ENCODE measurements at regions not wholly inside any gene's neighbourhood (a gene's known extent, or its start where the extent isn't known, plus 50 kb on each side); places are given as distances from the start of the nearest gene placed in this dataset.

DNA sequence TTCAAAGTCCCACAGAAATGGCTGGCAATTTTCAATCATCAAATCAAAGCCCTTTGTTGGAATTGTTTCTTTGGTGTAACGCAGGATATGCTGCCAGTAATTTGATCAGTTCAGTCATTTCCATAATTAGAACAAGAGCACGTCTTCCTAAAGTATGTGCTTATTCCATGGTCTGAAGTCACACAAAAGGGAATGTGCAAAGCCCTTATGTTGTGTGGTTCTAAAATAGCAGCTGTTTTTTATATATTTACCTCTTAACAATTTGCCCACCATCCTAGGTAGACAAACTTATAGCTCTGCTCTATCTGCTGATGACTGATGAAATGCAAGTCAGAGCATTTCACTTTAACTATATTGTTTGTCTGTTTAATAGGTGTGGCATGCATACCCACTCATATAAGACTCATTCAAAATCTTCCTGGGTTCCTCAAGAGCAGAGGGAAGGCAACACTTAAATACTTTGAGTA lies 176.1 kb upstream of the SLC38A2 start:
- TF ChIP-seq POLR2A (IDR thresholded peaks at IDR 0.05; ENCODE audit: borderline replicate concordance, extremely low read depth, insufficient read depth, insufficient read length) (no peak), CTCF (IDR thresholded peaks at IDR 0.05 in 2 of 3, conservative IDR thresholded peaks at IDR 0.05 in 1 of 3; ENCODE audit: borderline replicate concordance in 1 of 3, insufficient read depth in 1 of 3, low read depth in 2 of 3, low read length in 2 of 3) (no peak), EZH2 (IDR thresholded peaks at IDR 0.05) (no peak), YY1 (IDR thresholded peaks at IDR 0.05; ENCODE audit: extremely low read depth, insufficient replicate concordance, low read depth, low read length) (no peak), TCF7L2 (IDR thresholded peaks at IDR 0.05; ENCODE audit: borderline replicate concordance, extremely low read depth, insufficient read depth, insufficient read length) (peak; percentile 68), CEBPB (IDR thresholded peaks at IDR 0.05; ENCODE audit: low read depth) (0 out of 2 replicates have a peak, but pooled peaks have one; percentile 30), ZFX (IDR thresholded peaks at IDR 0.05) (no peak), ZBTB33 (IDR thresholded peaks at IDR 0.05; ENCODE audit: extremely low read depth, insufficient replicate concordance, low read length) (no peak), EZH2phosphoT487 (IDR thresholded peaks at IDR 0.05; ENCODE audit: borderline replicate concordance) (no peak), POLR2AphosphoS5 (IDR thresholded peaks at IDR 0.05; ENCODE audit: low read depth, low read length) (peak; percentile 7; the same call in 1 of the 2 replicates), ZNF274 (IDR thresholded peaks at IDR 0.05; ENCODE audit: low read depth, low read length) (no peak), JUND (IDR thresholded peaks at IDR 0.05) (peak; percentile 26; the same call in 1 of the 2 replicates)
- TF ChIP-seq, protein P1, sequence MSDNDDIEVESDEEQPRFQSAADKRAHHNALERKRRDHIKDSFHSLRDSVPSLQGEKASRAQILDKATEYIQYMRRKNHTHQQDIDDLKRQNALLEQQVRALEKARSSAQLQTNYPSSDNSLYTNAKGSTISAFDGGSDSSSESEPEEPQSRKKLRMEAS (IDR thresholded peaks at IDR 0.05): no peak

Measured in HCT116 (cell line).